ENCODE measurements at regions not wholly inside any gene's neighbourhood (a gene's known extent, or its start where the extent isn't known, plus 50 kb on each side); places are given as distances from the start of the nearest gene placed in this dataset.

- peak overlapping the region; percentile 80 for H3K4me3 ChIP-seq (ENCODE audit: low read length)
- H3K36me3 ChIP-seq (ENCODE audit: control insufficient read depth, insufficient read depth, low read length), result peaks cover 3% of the 10 kb centered on the region
- H3K9ac ChIP-seq (ENCODE audit: low read length), result peak overlapping the region; percentile 68
- peak overlapping the region; percentile 94 for H3K27ac ChIP-seq (ENCODE audit: low read depth, low read length)
- H3K4me1 ChIP-seq (ENCODE audit: control insufficient read depth, insufficient read depth, low read length), result peaks cover 23% of the 10 kb centered on the region
- H3K27me3 ChIP-seq (ENCODE audit: control insufficient read depth, insufficient read depth, low read length), result no peaks in the 10 kb centered on the region
Observed at GRCh38 chr17:77451894-77452852, 311.4 kb downstream of the SEC14L1 start.

- Histone ChIP-seq H3K27me3 (ENCODE audit: control insufficient read depth, insufficient read depth, low read length) (no peaks in the 10 kb centered on the region), H3K4me3 (ENCODE audit: low read length) (peak overlapping the region; percentile 38), H3K9ac (ENCODE audit: low read length) (no peak overlapping the region), H3K4me1 (ENCODE audit: control insufficient read depth, insufficient read depth, low read length) (peaks cover 23% of the 10 kb centered on the region), H3K36me3 (ENCODE audit: control insufficient read depth, insufficient read depth, low read length) (peaks cover 3% of the 10 kb centered on the region), H3K27ac (ENCODE audit: low read depth, low read length) (peak overlapping the region; percentile 11)
Observed at GRCh38 chr17:77453613-77454241, 313.0 kb downstream of the SEC14L1 start.

GRCh38 chr17:77454242-77455095 lies 313.7 kb downstream of the SEC14L1 start:
- peaks cover 3% of the 10 kb centered on the region for H3K36me3 ChIP-seq (ENCODE audit: control insufficient read depth, insufficient read depth, low read length)
- H3K9ac ChIP-seq (ENCODE audit: low read length), result no peak overlapping the region
- peaks cover 19% of the 10 kb centered on the region for H3K4me1 ChIP-seq (ENCODE audit: control insufficient read depth, insufficient read depth, low read length)
- no peaks in the 10 kb centered on the region for H3K27me3 ChIP-seq (ENCODE audit: control insufficient read depth, insufficient read depth, low read length)
- peak overlapping the region; percentile 29 for H3K4me3 ChIP-seq (ENCODE audit: low read length)
- H3K27ac ChIP-seq (ENCODE audit: low read depth, low read length), result peak overlapping the region; percentile 37

GRCh38 chr17:77455111-77455890 lies 314.5 kb downstream of the SEC14L1 start:
- H3K27me3 ChIP-seq (ENCODE audit: control insufficient read depth, insufficient read depth, low read length), result no peaks in the 10 kb centered on the region
- no peak overlapping the region for H3K9ac ChIP-seq (ENCODE audit: low read length)
- H3K4me3 ChIP-seq (ENCODE audit: low read length), result peak overlapping the region; percentile 29
- peaks cover 11% of the 10 kb centered on the region for H3K4me1 ChIP-seq (ENCODE audit: control insufficient read depth, insufficient read depth, low read length)
- no peak overlapping the region for H3K27ac ChIP-seq (ENCODE audit: low read depth, low read length)
- H3K36me3 ChIP-seq (ENCODE audit: control insufficient read depth, insufficient read depth, low read length), result peaks cover 3% of the 10 kb centered on the region

GRCh38 chr17:77455891-77456260 lies 315.1 kb downstream of the SEC14L1 start:
- no peak overlapping the region for H3K27ac ChIP-seq (ENCODE audit: low read depth, low read length)
- H3K4me3 ChIP-seq (ENCODE audit: low read length), result peak overlapping the region; percentile 4
- H3K9ac ChIP-seq (ENCODE audit: low read length), result no peak overlapping the region
- peaks cover 3% of the 10 kb centered on the region for H3K36me3 ChIP-seq (ENCODE audit: control insufficient read depth, insufficient read depth, low read length)
- H3K4me1 ChIP-seq (ENCODE audit: control insufficient read depth, insufficient read depth, low read length), result peaks cover 7% of the 10 kb centered on the region
- no peaks in the 10 kb centered on the region for H3K27me3 ChIP-seq (ENCODE audit: control insufficient read depth, insufficient read depth, low read length)

- Histone ChIP-seq H3K27me3 (ENCODE audit: control insufficient read depth, insufficient read depth, low read length) (no peaks in the 10 kb centered on the region), H3K36me3 (ENCODE audit: control insufficient read depth, insufficient read depth, low read length) (peaks cover 3% of the 10 kb centered on the region), H3K9ac (ENCODE audit: low read length) (no peak overlapping the region), H3K27ac (ENCODE audit: low read depth, low read length) (no peak overlapping the region), H3K4me3 (ENCODE audit: low read length) (no peak overlapping the region), H3K4me1 (ENCODE audit: control insufficient read depth, insufficient read depth, low read length) (peaks cover 7% of the 10 kb centered on the region)
Observed at GRCh38 chr17:77456271-77456950, 315.6 kb downstream of the SEC14L1 start.

GRCh38 chr17:77456951-77457548 lies 316.3 kb downstream of the SEC14L1 start:
- peak overlapping the region; percentile 14 for H3K4me3 ChIP-seq (ENCODE audit: low read length)
- H3K27me3 ChIP-seq (ENCODE audit: control insufficient read depth, insufficient read depth, low read length), result no peaks in the 10 kb centered on the region
- peaks cover 7% of the 10 kb centered on the region for H3K4me1 ChIP-seq (ENCODE audit: control insufficient read depth, insufficient read depth, low read length)
- no peak overlapping the region for H3K27ac ChIP-seq (ENCODE audit: low read depth, low read length)
- H3K36me3 ChIP-seq (ENCODE audit: control insufficient read depth, insufficient read depth, low read length), result peaks cover 3% of the 10 kb centered on the region
- H3K9ac ChIP-seq (ENCODE audit: low read length), result no peak overlapping the region

GRCh38 chr17:77457572-77458201 lies 316.9 kb downstream of the SEC14L1 start:
- Histone ChIP-seq H3K9ac (ENCODE audit: low read length) (no peak overlapping the region), H3K4me3 (ENCODE audit: low read length) (no peak overlapping the region), H3K27ac (ENCODE audit: low read depth, low read length) (no peak overlapping the region), H3K27me3 (ENCODE audit: control insufficient read depth, insufficient read depth, low read length) (no peaks in the 10 kb centered on the region), H3K36me3 (ENCODE audit: control insufficient read depth, insufficient read depth, low read length) (peaks cover 3% of the 10 kb centered on the region), H3K4me1 (ENCODE audit: control insufficient read depth, insufficient read depth, low read length) (peaks cover 2% of the 10 kb centered on the region)

- Histone ChIP-seq H3K27me3 (ENCODE audit: control insufficient read depth, insufficient read depth, low read length) (no peaks in the 10 kb centered on the region), H3K27ac (ENCODE audit: low read depth, low read length) (no peak overlapping the region), H3K4me3 (ENCODE audit: low read length) (no peak overlapping the region), H3K36me3 (ENCODE audit: control insufficient read depth, insufficient read depth, low read length) (peaks cover 3% of the 10 kb centered on the region), H3K4me1 (ENCODE audit: control insufficient read depth, insufficient read depth, low read length) (peaks cover 2% of the 10 kb centered on the region), H3K9ac (ENCODE audit: low read length) (no peak overlapping the region)
Observed at GRCh38 chr17:77458202-77459017, 317.6 kb downstream of the SEC14L1 start.

- Histone ChIP-seq H3K9ac (ENCODE audit: low read length) (no peak overlapping the region), H3K27me3 (ENCODE audit: control insufficient read depth, insufficient read depth, low read length) (no peaks in the 10 kb centered on the region), H3K27ac (ENCODE audit: low read depth, low read length) (no peak overlapping the region), H3K4me3 (ENCODE audit: low read length) (no peak overlapping the region), H3K36me3 (ENCODE audit: control insufficient read depth, insufficient read depth, low read length) (peaks cover 3% of the 10 kb centered on the region), H3K4me1 (ENCODE audit: control insufficient read depth, insufficient read depth, low read length) (peaks cover 2% of the 10 kb centered on the region)
Observed at GRCh38 chr17:77459018-77459755, 318.4 kb downstream of the SEC14L1 start.
